ENCODE measurements at regions not wholly inside any gene's neighbourhood (a gene's known extent, or its start where the extent isn't known, plus 50 kb on each side); places are given as distances from the start of the nearest gene placed in this dataset.
A peak's percentile ranks its signal among the peaks of the same experiment; 100 is the strongest.

GRCh38 chr3:178152988-178153387, 383.2 kb upstream of the KCNMB2 start:
- H3K4me3 ChIP-seq (ENCODE audit: low read depth, low read length, poor library complexity, severe bottlenecking) = no peak overlapping the region
- intact Hi-C loops (cut with micrococcal nuclease; ENCODE audit: unreplicated experiment) = loop anchor here (10.0 kb wide), 1 partner anchor 788 kb away; no protein-coding TSS in a partner anchor
- BruUV-seq (replicated peaks) = no TSS peak
- H3K9me3 ChIP-seq (ENCODE audit: low read depth, low read length, poor library complexity, severe bottlenecking) = no peaks in the 10 kb centered on the region
- TF ChIP-seq CTCF (conservative IDR thresholded peaks at IDR 0.05; ENCODE audit: low read depth, low read length) (no peak), EZH2 (IDR thresholded peaks at IDR 0.05; ENCODE audit: borderline replicate concordance, low read depth, low read length, poor library complexity, severe bottlenecking) (no peak)
- no peaks in the 10 kb centered on the region for H3K36me3 ChIP-seq (ENCODE audit: insufficient read depth, low read length, poor library complexity, severe bottlenecking)
- no peaks in the 10 kb centered on the region for H3K4me1 ChIP-seq (ENCODE audit: insufficient read depth, low read length, poor library complexity, severe bottlenecking)
- POLR2A ChIA-PET (ENCODE audit: low non-redundant PET) = no interaction called here
- no peak overlapping the region for H3K27ac ChIP-seq (ENCODE audit: low read depth, low read length, poor library complexity, severe bottlenecking)
- CTCF ChIA-PET = no interaction called here
- DNase-seq (ENCODE audit: low spot score) = no peak
- H3K27me3 ChIP-seq (replicated peaks; ENCODE audit: insufficient read depth, low read depth, low read length, poor library complexity) = no peaks in the 10 kb centered on the region

GRCh38 chr3:178155521-178155920, 380.7 kb upstream of the KCNMB2 start:
- POLR2A ChIA-PET (ENCODE audit: low non-redundant PET) = no interaction called here
- TF ChIP-seq EZH2 (IDR thresholded peaks at IDR 0.05; ENCODE audit: borderline replicate concordance, low read depth, low read length, poor library complexity, severe bottlenecking) (no peak), CTCF (conservative IDR thresholded peaks at IDR 0.05; ENCODE audit: low read depth, low read length) (peak; percentile 36; the same call in 1 of the 2 replicates)
- intact Hi-C loops (cut with micrococcal nuclease; ENCODE audit: unreplicated experiment) = loop anchor here (10.0 kb wide), 1 partner anchor 791 kb away; no protein-coding TSS in a partner anchor
- H3K4me1 ChIP-seq (ENCODE audit: insufficient read depth, low read length, poor library complexity, severe bottlenecking) = peaks cover 6% of the 10 kb centered on the region
- DNase-seq (ENCODE audit: low spot score) = no peak
- H3K36me3 ChIP-seq (ENCODE audit: insufficient read depth, low read length, poor library complexity, severe bottlenecking) = no peaks in the 10 kb centered on the region
- H3K4me3 ChIP-seq (ENCODE audit: low read depth, low read length, poor library complexity, severe bottlenecking) = no peak overlapping the region
- H3K27me3 ChIP-seq (replicated peaks; ENCODE audit: insufficient read depth, low read depth, low read length, poor library complexity) = no peaks in the 10 kb centered on the region
- CTCF ChIA-PET = interaction anchor here (0.6 kb wide), 1 partner anchor 1331 kb away, joined by 5 read pairs; no protein-coding TSS in a partner anchor
- no TSS peak for BruUV-seq (replicated peaks)
- no peak overlapping the region for H3K27ac ChIP-seq (ENCODE audit: low read depth, low read length, poor library complexity, severe bottlenecking)
- no peaks in the 10 kb centered on the region for H3K9me3 ChIP-seq (ENCODE audit: low read depth, low read length, poor library complexity, severe bottlenecking)

GRCh38 chr3:178156301-178156700, 379.9 kb upstream of the KCNMB2 start:
- H3K36me3 ChIP-seq (ENCODE audit: insufficient read depth, low read length, poor library complexity, severe bottlenecking) = no peaks in the 10 kb centered on the region
- intact Hi-C loops (cut with micrococcal nuclease; ENCODE audit: unreplicated experiment) = loop anchor here (10.0 kb wide), 1 partner anchor 792 kb away; no protein-coding TSS in a partner anchor
- no peak overlapping the region for H3K4me3 ChIP-seq (ENCODE audit: low read depth, low read length, poor library complexity, severe bottlenecking)
- peaks cover 6% of the 10 kb centered on the region for H3K4me1 ChIP-seq (ENCODE audit: insufficient read depth, low read length, poor library complexity, severe bottlenecking)
- no peaks in the 10 kb centered on the region for H3K27me3 ChIP-seq (replicated peaks; ENCODE audit: insufficient read depth, low read depth, low read length, poor library complexity)
- no TSS peak for BruUV-seq (replicated peaks)
- no peak overlapping the region for H3K27ac ChIP-seq (ENCODE audit: low read depth, low read length, poor library complexity, severe bottlenecking)
- no peak for TF ChIP-seq CTCF (conservative IDR thresholded peaks at IDR 0.05; ENCODE audit: low read depth, low read length)
- TF ChIP-seq EZH2 (IDR thresholded peaks at IDR 0.05; ENCODE audit: borderline replicate concordance, low read depth, low read length, poor library complexity, severe bottlenecking) = no peak
- ChIA-PET CTCF (interaction anchor here (0.6 kb wide), 1 partner anchor 86 kb away, joined by 4 read pairs; no protein-coding TSS in a partner anchor), POLR2A (ENCODE audit: low non-redundant PET) (no interaction called here)
- H3K9me3 ChIP-seq (ENCODE audit: low read depth, low read length, poor library complexity, severe bottlenecking) = no peaks in the 10 kb centered on the region
- DNase-seq (ENCODE audit: low spot score) = no peak

Data from A673 (cell line).